Cardiac fibroblast (primary cell): ENCODE measurements at regions not wholly inside any gene's neighbourhood (a gene's known extent, or its start where the extent isn't known, plus 50 kb on each side); places are given as distances from the start of the nearest gene placed in this dataset.

Experiments
- DNase-seq, 2 donors: peaks; one replicate each; pipeline versions ENCODE4 v3.0.0 to v3.0.0-alpha.2; 2010; ENCODE audit warnings: low read depth in 2 of 2
- H3K4me3 ChIP-seq, 2 donors: replicated peaks in 1 of 2; 1 replicate in 1 of 2; 2 replicates in 1 of 2; pipeline ENCODE4 v1.5.1; 2011; ENCODE audit warnings: low read depth in 2 of 2, low read length in 2 of 2, mild to moderate bottlenecking in 2 of 2, moderate library complexity in 1 of 2
- TF ChIP-seq, protein P1 (sequence below): IDR thresholded peaks from one replicate; pipeline ENCODE4 v1.5.1; 2011; ENCODE audit warnings: low read depth, mild to moderate bottlenecking, low read length, inconsistent platforms

DNA sequence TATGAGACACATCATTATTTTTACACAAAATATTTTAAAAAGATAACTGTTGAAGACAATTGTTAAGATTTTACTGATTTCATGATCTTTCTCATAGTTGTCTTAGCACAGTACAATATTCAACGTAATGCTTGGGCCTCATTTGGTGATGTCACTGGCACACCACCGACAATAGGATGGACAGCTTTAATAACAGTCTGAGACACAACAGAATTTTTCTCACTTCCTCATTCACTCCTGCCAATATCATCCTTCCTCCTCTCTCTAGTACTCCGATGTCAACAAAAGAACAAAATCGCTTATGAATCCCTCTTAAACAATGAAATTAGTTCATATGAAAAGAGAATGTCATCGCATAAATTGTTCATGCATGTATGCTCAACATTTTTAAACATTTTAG, 461.9 kb upstream of the CDH7 start:
- TF ChIP-seq, protein P1, sequence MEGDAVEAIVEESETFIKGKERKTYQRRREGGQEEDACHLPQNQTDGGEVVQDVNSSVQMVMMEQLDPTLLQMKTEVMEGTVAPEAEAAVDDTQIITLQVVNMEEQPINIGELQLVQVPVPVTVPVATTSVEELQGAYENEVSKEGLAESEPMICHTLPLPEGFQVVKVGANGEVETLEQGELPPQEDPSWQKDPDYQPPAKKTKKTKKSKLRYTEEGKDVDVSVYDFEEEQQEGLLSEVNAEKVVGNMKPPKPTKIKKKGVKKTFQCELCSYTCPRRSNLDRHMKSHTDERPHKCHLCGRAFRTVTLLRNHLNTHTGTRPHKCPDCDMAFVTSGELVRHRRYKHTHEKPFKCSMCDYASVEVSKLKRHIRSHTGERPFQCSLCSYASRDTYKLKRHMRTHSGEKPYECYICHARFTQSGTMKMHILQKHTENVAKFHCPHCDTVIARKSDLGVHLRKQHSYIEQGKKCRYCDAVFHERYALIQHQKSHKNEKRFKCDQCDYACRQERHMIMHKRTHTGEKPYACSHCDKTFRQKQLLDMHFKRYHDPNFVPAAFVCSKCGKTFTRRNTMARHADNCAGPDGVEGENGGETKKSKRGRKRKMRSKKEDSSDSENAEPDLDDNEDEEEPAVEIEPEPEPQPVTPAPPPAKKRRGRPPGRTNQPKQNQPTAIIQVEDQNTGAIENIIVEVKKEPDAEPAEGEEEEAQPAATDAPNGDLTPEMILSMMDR = no peak
- no peak for DNase-seq
- H3K4me3 ChIP-seq = no peak overlapping the region

- H3K4me3 ChIP-seq = no peak overlapping the region
- TF ChIP-seq, protein P1 = no peak
- DNase-seq = no peak
Observed at GRCh38 chr18:65287652-65288051, 463.2 kb upstream of the CDH7 start.

DNA sequence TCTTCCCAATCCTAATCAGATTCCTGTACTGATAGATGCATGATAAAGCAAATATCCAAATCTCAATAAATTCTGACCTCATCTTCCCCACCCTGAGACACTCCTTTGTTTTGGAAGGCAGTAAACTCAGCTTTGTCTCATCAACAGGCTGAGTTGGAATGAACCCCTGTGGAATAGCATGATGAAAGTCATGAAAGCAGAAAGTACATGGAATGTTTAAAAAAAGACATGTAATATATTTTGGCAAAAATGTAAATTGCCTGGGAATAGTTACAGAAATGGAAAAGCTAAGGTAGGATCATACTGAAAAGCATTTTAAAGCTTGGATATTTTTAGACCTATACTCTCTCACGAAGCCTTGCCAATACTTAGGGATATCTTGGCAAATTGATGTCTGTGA, 468.7 kb upstream of the CDH7 start:
- no peak for DNase-seq
- TF ChIP-seq, protein P1 = no peak
- H3K4me3 ChIP-seq = no peak overlapping the region

DNA sequence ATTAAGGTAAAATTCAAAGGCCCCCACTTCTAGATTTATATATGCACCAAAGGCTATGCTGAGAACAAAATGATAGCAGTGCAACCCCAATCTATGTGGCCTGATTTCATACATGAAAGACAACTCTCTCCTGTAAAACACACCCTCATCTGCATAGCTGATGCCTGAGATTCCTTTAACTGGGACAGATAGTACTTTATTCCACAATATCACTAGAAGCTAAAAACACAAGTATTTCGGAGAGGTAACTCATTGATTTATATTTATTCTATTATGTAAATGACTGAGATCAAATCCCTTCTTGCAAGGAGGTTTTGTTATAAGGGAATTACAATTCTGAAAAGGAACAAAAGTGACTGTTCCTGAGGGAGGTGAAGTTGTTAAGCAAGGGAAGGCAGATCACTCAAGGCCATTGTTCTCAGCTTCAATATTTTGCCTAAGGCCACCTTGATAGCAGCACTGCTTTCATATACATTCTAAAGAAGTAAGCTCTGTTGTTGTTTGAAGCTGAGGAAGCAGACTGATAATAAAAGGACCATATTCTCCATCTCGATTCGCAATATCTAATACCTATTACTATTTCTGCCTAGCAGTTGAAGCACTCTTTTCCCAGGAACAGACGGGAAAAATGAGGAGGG, 471.0 kb upstream of the CDH7 start:
- TF ChIP-seq, protein P1 = no peak
- H3K4me3 ChIP-seq = no peak overlapping the region
- no peak for DNase-seq

DNA sequence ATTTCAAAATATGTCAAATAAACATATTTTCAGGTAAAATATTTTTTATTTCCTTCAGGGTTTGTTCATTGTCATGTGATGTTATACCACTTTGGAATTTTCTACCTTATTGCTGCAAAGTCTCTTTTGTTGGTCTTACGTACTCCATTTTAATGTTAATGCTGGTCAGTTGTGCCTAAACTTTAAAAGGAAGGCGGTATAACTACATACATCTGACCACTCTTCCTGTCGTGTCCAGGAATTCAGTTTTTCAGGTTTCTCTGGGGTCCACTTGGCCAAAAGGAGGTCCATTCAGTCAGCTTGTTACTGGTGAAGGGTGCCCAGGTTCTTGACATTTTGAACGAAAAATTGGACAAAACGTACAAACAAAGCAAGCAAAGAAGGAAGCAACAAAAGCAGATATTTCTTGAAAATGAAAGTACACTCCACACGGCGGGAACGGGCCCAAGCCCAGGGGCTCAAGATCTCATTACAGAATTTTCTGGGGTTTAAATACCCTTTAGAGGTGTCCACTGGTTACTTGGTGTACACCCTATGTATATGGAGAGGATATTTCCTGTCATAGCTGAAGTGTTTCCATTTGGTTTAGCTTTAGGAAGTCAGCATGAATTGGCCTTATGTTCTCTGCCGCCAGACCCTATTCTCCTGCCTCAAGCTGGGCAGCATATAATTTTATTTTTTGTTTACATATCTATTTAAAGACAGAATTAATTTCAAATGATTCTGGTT, 471.7 kb upstream of the CDH7 start:
- DNase-seq = no peak
- no peak overlapping the region for H3K4me3 ChIP-seq
- TF ChIP-seq, protein P1 = no peak

GRCh38 chr18:65269375-65269774, 481.4 kb upstream of the CDH7 start:
- DNase-seq = no peak
- H3K4me3 ChIP-seq = no peak overlapping the region
- TF ChIP-seq, protein P1 = no peak
